GM23338 (cell line): ENCODE measurements at regions not wholly inside any gene's neighbourhood (a gene's known extent, or its start where the extent isn't known, plus 50 kb on each side); places are given as distances from the start of the nearest gene placed in this dataset.

Source experiments
- ATAC-seq: fragments of 200-7000 bp; cut with Tn5 transposase; 3 replicates; pipeline ENCODE4 v1.9.1; 2020
- DNase-seq: peaks from one replicate; pipeline ENCODE4 v3.0.0-alpha.2; 2015; ENCODE audit warnings: low spot score
- H2AFZ ChIP-seq: fragments of 200-600 bp; sonication (generic); 2 replicates; pipeline ENCODE4 v1.8.0; 2016; ENCODE audit warnings: antibody characterized with exemption, mild to moderate bottlenecking, moderate library complexity
- H3F3A ChIP-seq: fragments of 200-600 bp; sonication (generic); replicated peaks from 2 replicates; pipeline ENCODE4 v1.8.0; 2017; ENCODE audit warnings: antibody characterized with exemption, mixed run types, low read depth
- H3K27ac ChIP-seq: fragments of 200-600 bp; sonication (generic); 2 replicates; pipeline ENCODE4 v1.6.1; 2016; ENCODE audit warnings: low read depth
- H3K27me3 ChIP-seq: fragments of 200-600 bp; sonication (generic); 2 replicates; pipeline ENCODE4 v1.8.0; 2016; ENCODE audit warnings: mild to moderate bottlenecking, mixed run types, moderate library complexity; ENCODE audit not compliant: insufficient read depth
- H3K36me3 ChIP-seq: fragments of 200-600 bp; sonication (generic); 2 replicates; pipeline ENCODE4 v1.8.0; 2016; ENCODE audit warnings: mild to moderate bottlenecking; ENCODE audit not compliant: insufficient read depth
- H3K4me1 ChIP-seq: fragments of 200-600 bp; sonication (generic); 2 replicates; pipeline ENCODE4 v1.8.0; 2016; ENCODE audit warnings: mild to moderate bottlenecking, moderate library complexity; ENCODE audit not compliant: insufficient read depth
- H3K4me2 ChIP-seq: fragments of 200-600 bp; sonication (generic); 2 replicates; pipeline ENCODE4 v1.7.1; 2017; ENCODE audit warnings: mixed run types
- H3K4me3 ChIP-seq: fragments of 200-600 bp; sonication (generic); 2 replicates; pipeline ENCODE4 v1.6.1; 2016; ENCODE audit warnings: mixed run types
- H3K79me2 ChIP-seq: fragments of 200-600 bp; sonication (generic); replicated peaks from 2 replicates; pipeline ENCODE4 v1.8.0; 2017; ENCODE audit warnings: mild to moderate bottlenecking; ENCODE audit not compliant: insufficient read depth
- H3K9me2 ChIP-seq: fragments of 200-600 bp; sonication (generic); 2 replicates; pipeline ENCODE4 v1.8.0; 2017; ENCODE audit not compliant: insufficient read depth
- H4K20me1 ChIP-seq: fragments of 200-600 bp; sonication (generic); replicated peaks from 2 replicates; pipeline ENCODE4 v1.8.0; 2017; ENCODE audit warnings: mild to moderate bottlenecking; ENCODE audit not compliant: insufficient read depth
- H3K27ac Mint-ChIP-seq: 2 replicates; pipeline ENCODE4 v1.8.0; 2020; ENCODE audit warnings: inconsistent platforms, mild to moderate bottlenecking, moderate library complexity, mixed read lengths
- H3K27me3 Mint-ChIP-seq: 3 replicates; pipeline ENCODE4 v1.8.0; 2022; ENCODE audit warnings: low read depth, mild to moderate bottlenecking, moderate library complexity, mixed read lengths, inconsistent platforms; ENCODE audit not compliant: insufficient read depth, poor library complexity
- H3K36me3 Mint-ChIP-seq: 3 replicates; pipeline ENCODE4 v1.8.0; 2021; ENCODE audit warnings: low read depth, mild to moderate bottlenecking, inconsistent platforms, moderate library complexity, mixed read lengths
- H3K4me1 Mint-ChIP-seq: 3 replicates; pipeline ENCODE4 v1.8.0; 2020; ENCODE audit warnings: mild to moderate bottlenecking, inconsistent platforms, mixed read lengths
- H3K4me3 Mint-ChIP-seq: 3 replicates; pipeline ENCODE4 v1.8.0; 2021; ENCODE audit warnings: moderate library complexity, mild to moderate bottlenecking, inconsistent platforms, mixed read lengths
- H3K9me3 Mint-ChIP-seq: 3 replicates; pipeline ENCODE4 v1.8.0; 2020; ENCODE audit warnings: moderate library complexity, mild to moderate bottlenecking, inconsistent platforms, mixed read lengths
- CREB1 ChIP-seq: fragments of 250-450 bp; sonication (Bioruptor Pico); IDR thresholded peaks from 2 replicates; pipeline ENCODE4 v1.5.0; 2020; ENCODE audit warnings: low read depth, mild to moderate bottlenecking, moderate library complexity
- CTCF ChIP-seq, 2 experiments: fragments of 200-600 bp in 1 of 2; sonication (generic) in 1 of 2; conservative IDR thresholded peaks; 2 replicates each; pipeline versions ENCODE4 v1.5.1 to v1.6.1; 2016 to 2017; ENCODE audit warnings: antibody characterized with exemption in 2 of 2, low read depth in 2 of 2, mild to moderate bottlenecking in 2 of 2, moderate library complexity in 1 of 2
- ETS1 ChIP-seq: IDR thresholded peaks from 2 replicates; pipeline ENCODE4 v1.6.1; 2016; ENCODE audit warnings: antibody characterized with exemption
- EZH2 ChIP-seq: fragments of 200-600 bp; sonication (generic); IDR thresholded peaks from one replicate; pipeline ENCODE4 v1.8.0; 2017; ENCODE audit warnings: antibody characterized with exemption, mild to moderate bottlenecking, low read depth; ENCODE audit not compliant: unreplicated experiment
- EZH2phosphoT487 ChIP-seq: fragments of 200-600 bp; sonication (generic); IDR thresholded peaks from one replicate; pipeline ENCODE4 v1.8.1; 2018; ENCODE audit warnings: antibody characterized with exemption; ENCODE audit not compliant: unreplicated experiment
- JUNB ChIP-seq: IDR thresholded peaks from one replicate; pipeline ENCODE4 v1.6.1; 2016; ENCODE audit warnings: antibody characterized with exemption; ENCODE audit not compliant: unreplicated experiment
- NANOG ChIP-seq: IDR thresholded peaks from 2 replicates; pipeline ENCODE4 v1.6.1; 2016; ENCODE audit warnings: antibody characterized with exemption, borderline replicate concordance
- POLR2AphosphoS5 ChIP-seq: IDR thresholded peaks from 2 replicates; pipeline ENCODE4 v1.6.1; 2016; ENCODE audit warnings: antibody characterized with exemption, low read depth
- REST ChIP-seq: IDR thresholded peaks from one replicate; pipeline ENCODE4 v1.6.1; 2018; ENCODE audit warnings: antibody characterized with exemption; ENCODE audit not compliant: unreplicated experiment
- STAT1 ChIP-seq: IDR thresholded peaks from one replicate; pipeline ENCODE4 v1.6.1; 2016; ENCODE audit warnings: antibody characterized with exemption; ENCODE audit not compliant: unreplicated experiment
- ZNF114 ChIP-seq: fragments of 250-450 bp; sonication (Bioruptor Pico); IDR thresholded peaks from 2 replicates; pipeline ENCODE4 v1.5.0; 2020; ENCODE audit warnings: mild to moderate bottlenecking, moderate library complexity
- ZNF331 ChIP-seq: fragments of 250-450 bp; sonication (Bioruptor Pico); IDR thresholded peaks from 2 replicates; pipeline ENCODE4 v1.5.0; 2020; ENCODE audit warnings: low read depth, mild to moderate bottlenecking, moderate library complexity
- ZNF462 ChIP-seq: fragments of 250-450 bp; sonication (Bioruptor Pico); IDR thresholded peaks from 2 replicates; pipeline ENCODE4 v1.5.0; 2020; ENCODE audit warnings: mild to moderate bottlenecking, moderate library complexity

- Histone ChIP-seq H4K20me1 (no peaks in the 10 kb centered on the region), H3K36me3 (no peaks in the 10 kb centered on the region), H3K79me2 (no peaks in the 10 kb centered on the region), H3F3A (no peaks in the 10 kb centered on the region), H3K4me3 (no peak overlapping the region), H3K27me3 (no peaks in the 10 kb centered on the region), H3K4me1 (no peaks in the 10 kb centered on the region), H2AFZ (no peak overlapping the region), H3K4me2 (no peak overlapping the region), H3K9me2 (no peaks in the 10 kb centered on the region), H3K27ac (no peak overlapping the region)
- H3K36me3 Mint-ChIP-seq = no peaks in the 10 kb centered on the region; the same call in 2 of the 3 replicates
- no peak overlapping the region for H3K4me3 Mint-ChIP-seq
- no peaks in the 10 kb centered on the region for H3K27me3 Mint-ChIP-seq
- H3K27ac Mint-ChIP-seq = no peak overlapping the region
- TF ChIP-seq NANOG (no peak), EZH2phosphoT487 (no peak), EZH2 (no peak), JUNB (no peak), ZNF114 (CRISPR knock-in tag) (no peak), ZNF331 (no peak), REST (no peak), ZNF462 (CRISPR knock-in tag) (no peak), CREB1 (CRISPR knock-in tag) (no peak), ETS1 (no peak), STAT1 (no peak), CTCF (conservative IDR thresholded peaks at IDR 0.05; ENCODE audit: low read depth in 2 of 2) (no peak), POLR2AphosphoS5 (no peak)
- no peak for ATAC-seq
- H3K4me1 Mint-ChIP-seq = peaks cover 6% of the 10 kb centered on the region
- no peaks in the 10 kb centered on the region; the same call in 2 of the 3 replicates for H3K9me3 Mint-ChIP-seq
- no peak for DNase-seq
Measured at GRCh38 chr7:133152875-133153274, 71.0 kb upstream of the CHCHD3 start.
